Stimulated activated memory B cell treated with anti-CD40 and anti-IgM and Interleukin-4, amounts not matched to agents 10 μg/mL and 1 μg/mL and 100 μg/mL, for 72 hours (primary cell): ENCODE measurements at regions not wholly inside any gene's neighbourhood (a gene's known extent, or its start where the extent isn't known, plus 50 kb on each side); places are given as distances from the start of the nearest gene placed in this dataset.
"Not testable (repeated sequence)": the region's sequence is repeated elsewhere in the genome, so short reads cannot be mapped to it uniquely, and the experiment has no call there.

ENCODE experiments used
- ATAC-seq: fragments of 150-1000 bp; cut with Tn5 transposase; 2 replicates; pipeline ENCODE4 v1.10.0; 2021
- H3K27ac Mint-ChIP-seq: one replicate; pipeline ENCODE4 v1.8.0; 2022; ENCODE audit warnings: mild to moderate bottlenecking, mixed read lengths
- H3K27me3 Mint-ChIP-seq: one replicate; pipeline ENCODE4 v1.8.0; 2022; ENCODE audit warnings: mixed read lengths
- H3K36me3 Mint-ChIP-seq: one replicate; pipeline ENCODE4 v1.8.0; 2022; ENCODE audit warnings: mixed read lengths
- H3K4me1 Mint-ChIP-seq: one replicate; pipeline ENCODE4 v1.8.0; 2022; ENCODE audit warnings: mixed read lengths
- H3K4me3 Mint-ChIP-seq: one replicate; pipeline ENCODE4 v1.8.0; 2022; ENCODE audit warnings: mild to moderate bottlenecking, moderate library complexity, mixed read lengths
- H3K9me3 Mint-ChIP-seq: one replicate; pipeline ENCODE4 v1.8.0; 2022; ENCODE audit warnings: mixed read lengths

DNA sequence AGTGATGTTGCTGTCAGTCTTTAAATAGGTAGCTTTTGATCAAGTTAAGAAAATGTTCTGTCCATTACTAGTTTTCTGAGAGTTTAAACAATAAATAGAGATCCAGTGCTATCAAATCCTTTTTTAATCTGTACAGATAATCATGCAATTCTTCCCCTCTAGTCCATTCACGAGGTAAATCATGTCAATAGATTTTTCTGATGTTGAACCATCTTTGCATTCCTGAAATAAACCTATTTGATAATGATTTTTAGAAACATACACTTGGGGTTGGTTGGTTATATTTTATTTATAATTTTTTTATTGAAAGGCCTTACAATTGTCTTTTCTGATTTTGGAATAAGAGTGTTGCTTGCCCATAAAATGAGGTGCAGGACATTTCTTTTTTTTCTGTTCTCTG lies 95.0 kb downstream of the FAM53A start:
- Mint-ChIP-seq H3K9me3 (peaks cover 26% of the 10 kb centered on the region), H3K36me3 (peaks cover 10% of the 10 kb centered on the region), H3K27ac (no peak overlapping the region), H3K27me3 (no peaks in the 10 kb centered on the region), H3K4me1 (no peaks in the 10 kb centered on the region), H3K4me3 (no peak overlapping the region)
- ATAC-seq: no peak

DNA sequence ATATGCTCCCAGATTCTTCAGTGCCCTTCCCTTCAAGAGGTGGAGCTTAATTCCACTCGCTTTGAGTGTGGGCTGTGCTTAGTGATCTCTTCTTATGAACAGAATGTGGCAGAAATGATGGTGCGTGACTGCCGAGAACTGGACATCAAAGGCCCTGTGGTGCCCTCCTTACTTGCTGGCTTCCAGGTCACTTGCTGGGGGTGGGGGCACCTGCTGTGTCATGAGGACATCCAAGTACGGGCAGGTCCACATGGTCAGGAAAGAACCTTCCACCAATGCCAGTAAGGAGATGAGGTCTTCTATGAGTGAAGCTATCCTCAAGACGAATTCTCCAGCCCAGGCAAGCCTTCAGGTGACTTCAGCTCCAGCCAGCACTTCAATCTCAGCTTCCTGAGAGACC lies 95.8 kb downstream of the FAM53A start:
- Mint-ChIP-seq H3K4me1 (no peaks in the 10 kb centered on the region), H3K27ac (no peak overlapping the region), H3K27me3 (no peaks in the 10 kb centered on the region), H3K9me3 (peaks cover 26% of the 10 kb centered on the region), H3K36me3 (peaks cover 10% of the 10 kb centered on the region), H3K4me3 (no peak overlapping the region)
- ATAC-seq: no peak

DNA sequence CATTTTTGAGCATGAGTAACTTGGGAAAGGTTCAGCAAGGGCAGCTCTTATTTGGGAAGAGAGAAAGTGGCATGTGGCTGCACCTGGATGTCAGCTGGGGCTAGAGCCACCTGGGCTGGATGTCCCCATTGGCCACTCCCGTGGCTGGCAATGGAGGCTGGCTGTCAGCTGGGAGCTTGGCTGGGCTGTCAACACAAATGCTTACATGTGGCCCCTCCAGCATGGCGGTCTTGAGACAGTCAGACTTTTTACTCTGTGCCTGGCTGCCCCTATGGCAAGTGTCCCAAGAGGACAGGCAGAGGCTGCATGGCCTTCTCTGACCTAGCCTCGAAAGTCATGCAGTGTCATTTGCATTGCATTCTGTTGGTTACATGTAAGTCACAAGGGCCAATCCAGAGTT lies 99.6 kb downstream of the FAM53A start:
- H3K4me1 Mint-ChIP-seq: peaks cover 6% of the 10 kb centered on the region
- H3K27me3 Mint-ChIP-seq: no peaks in the 10 kb centered on the region
- H3K36me3 Mint-ChIP-seq: no peaks in the 10 kb centered on the region
- H3K27ac Mint-ChIP-seq: no peak overlapping the region
- no peak overlapping the region for H3K4me3 Mint-ChIP-seq
- H3K9me3 Mint-ChIP-seq: peaks cover 15% of the 10 kb centered on the region
- no peak for ATAC-seq

DNA sequence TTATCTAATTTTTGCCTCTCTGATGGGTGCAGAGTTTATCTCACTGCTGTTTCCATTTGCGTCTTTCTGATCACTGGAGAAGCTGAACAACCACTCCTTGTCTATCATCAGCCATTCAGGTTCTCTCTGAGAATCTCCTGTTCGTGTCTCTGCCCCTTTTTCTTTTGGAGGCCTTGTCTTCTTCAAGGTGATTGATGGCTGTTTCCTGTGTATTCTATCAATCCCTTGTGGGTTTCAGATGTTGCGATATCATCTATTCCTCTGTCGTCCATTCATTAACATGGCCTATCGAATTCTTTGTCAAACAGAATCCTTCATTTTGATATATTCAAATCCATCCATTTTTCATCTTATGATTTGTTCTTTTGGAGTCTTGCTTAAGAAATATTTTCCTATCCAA lies 100.3 kb downstream of the FAM53A start:
- no peak overlapping the region for H3K4me3 Mint-ChIP-seq
- H3K36me3 Mint-ChIP-seq: no peaks in the 10 kb centered on the region
- H3K27me3 Mint-ChIP-seq: no peaks in the 10 kb centered on the region
- H3K27ac Mint-ChIP-seq: no peak overlapping the region
- ATAC-seq: no peak
- peaks cover 13% of the 10 kb centered on the region for H3K9me3 Mint-ChIP-seq
- H3K4me1 Mint-ChIP-seq: peaks cover 6% of the 10 kb centered on the region

DNA sequence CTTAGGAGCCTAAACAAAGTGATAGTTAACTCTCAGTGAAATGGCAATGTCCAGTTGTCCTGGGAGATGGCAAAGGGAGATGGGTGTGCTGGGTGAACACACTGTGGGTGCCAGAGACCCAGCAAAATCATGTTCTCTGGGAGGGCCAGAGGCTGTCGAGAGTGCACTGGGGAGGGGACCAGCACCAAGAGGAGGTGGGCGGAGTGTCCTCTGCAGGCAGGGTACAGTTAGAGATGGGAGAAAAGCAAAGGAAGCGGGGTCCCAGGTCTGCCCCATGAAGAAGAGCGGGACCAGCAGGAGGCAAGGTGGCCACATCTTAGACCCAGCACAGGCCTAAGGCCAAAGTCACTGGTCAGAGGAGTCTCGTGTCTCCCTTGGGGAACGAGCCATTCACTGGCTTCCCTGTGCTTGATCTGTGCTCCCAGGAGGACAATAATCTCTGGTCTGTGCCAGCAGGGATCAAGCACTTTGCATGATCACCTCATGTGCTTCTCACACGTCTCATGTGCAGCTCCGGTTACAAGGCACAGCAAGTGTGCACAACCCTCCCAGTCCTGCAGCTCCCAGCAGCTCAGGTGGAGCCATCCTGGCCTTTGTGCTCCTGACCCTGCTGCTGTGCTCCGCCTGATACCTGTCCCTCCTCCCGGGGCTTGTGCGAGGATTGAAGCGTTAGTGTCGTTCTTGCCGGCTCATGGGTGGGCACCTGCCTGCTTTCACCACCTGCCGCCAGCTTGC lies 100.9 kb downstream of the FAM53A start:
- no peak overlapping the region for H3K4me3 Mint-ChIP-seq
- no peak overlapping the region for H3K27ac Mint-ChIP-seq
- no peaks in the 10 kb centered on the region for H3K27me3 Mint-ChIP-seq
- no peaks in the 10 kb centered on the region for H3K36me3 Mint-ChIP-seq
- peaks cover 6% of the 10 kb centered on the region for H3K9me3 Mint-ChIP-seq
- ATAC-seq: no peak
- peaks cover 6% of the 10 kb centered on the region for H3K4me1 Mint-ChIP-seq

DNA sequence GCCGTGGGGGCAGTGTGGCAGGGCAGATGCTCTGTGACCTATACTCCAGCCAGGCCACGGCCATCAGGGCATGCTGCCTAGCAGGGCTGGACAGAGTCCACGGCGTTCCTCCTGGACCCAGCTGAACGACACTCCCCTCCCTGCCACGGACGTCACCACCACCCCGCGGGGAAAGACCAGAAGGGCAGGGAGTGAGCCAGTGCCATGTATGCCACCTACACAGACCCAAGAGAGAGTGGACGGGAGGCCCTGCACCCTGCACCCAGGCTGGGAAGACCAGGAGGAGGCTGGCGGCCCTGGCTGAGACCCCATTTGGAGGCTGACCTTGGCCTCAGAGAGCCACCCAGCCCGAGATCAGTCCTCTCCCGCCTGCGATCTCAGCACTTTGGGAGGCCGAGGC lies 101.9 kb downstream of the FAM53A start:
- Mint-ChIP-seq H3K4me1 (peaks cover 6% of the 10 kb centered on the region), H3K4me3 (no peak overlapping the region), H3K27me3 (no peaks in the 10 kb centered on the region), H3K36me3 (no peaks in the 10 kb centered on the region), H3K9me3 (peaks cover 5% of the 10 kb centered on the region), H3K27ac (no peak overlapping the region)
- no peak for ATAC-seq

DNA sequence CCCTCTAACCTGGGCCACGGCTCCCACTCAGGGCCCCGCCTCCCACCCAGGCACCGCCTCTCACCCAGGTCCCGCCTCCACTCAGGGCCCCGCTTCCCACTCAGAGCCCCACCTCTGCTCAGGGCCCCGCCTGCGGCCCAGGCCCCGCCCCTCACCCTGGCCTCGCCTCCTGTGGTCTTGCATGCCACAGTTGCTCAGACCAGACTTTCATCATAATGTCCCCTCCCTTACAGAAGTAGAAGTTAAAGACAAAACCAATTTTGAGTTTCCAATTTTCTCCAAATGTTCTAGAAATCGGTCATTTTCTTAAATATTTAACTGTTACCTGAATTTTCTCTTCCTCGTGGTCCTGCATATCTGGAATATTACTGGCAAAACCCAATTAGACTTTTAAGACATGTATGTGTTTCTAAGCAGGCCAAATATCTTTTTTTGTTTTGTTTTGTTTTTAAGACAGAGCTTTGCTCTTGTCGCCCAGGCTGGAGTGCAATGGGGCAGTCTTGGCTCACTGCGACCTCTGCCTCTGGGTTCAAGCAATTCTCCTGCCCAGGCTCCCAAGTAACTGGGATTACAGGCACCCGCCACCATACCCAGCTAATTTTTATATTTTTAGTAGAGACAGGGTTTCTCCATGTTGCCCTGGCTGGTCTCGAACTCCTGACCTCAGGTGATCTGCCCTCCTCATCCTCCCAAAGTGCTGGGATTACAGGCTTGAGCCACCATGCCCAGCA lies 102.8 kb downstream of the FAM53A start:
- not testable (repeated sequence) for H3K27ac Mint-ChIP-seq, H3K4me1 Mint-ChIP-seq, H3K36me3 Mint-ChIP-seq, H3K27me3 Mint-ChIP-seq, H3K9me3 Mint-ChIP-seq
- ATAC-seq: peak; percentile 85
- H3K4me3 Mint-ChIP-seq: peak overlapping the region; percentile 50

DNA sequence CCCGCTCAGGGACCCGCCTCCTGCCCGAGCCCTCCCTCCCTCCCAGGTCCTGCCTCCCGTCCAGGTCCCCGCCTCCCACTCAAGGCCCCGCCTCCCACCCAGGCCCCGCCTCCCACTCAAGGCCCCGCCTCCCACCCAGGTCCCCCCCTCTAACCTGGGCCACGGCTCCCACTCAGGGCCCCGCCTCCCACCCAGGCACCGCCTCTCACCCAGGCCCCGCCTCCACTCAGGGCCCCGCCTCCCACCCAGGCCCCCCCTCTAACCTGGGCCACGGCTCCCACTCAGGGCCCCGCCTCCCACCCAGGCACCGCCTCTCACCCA lies 103.5 kb downstream of the FAM53A start:
- H3K4me1 Mint-ChIP-seq, H3K27ac Mint-ChIP-seq, H3K36me3 Mint-ChIP-seq, H3K27me3 Mint-ChIP-seq, ATAC-seq, H3K4me3 Mint-ChIP-seq, H3K9me3 Mint-ChIP-seq: not testable (repeated sequence)

DNA sequence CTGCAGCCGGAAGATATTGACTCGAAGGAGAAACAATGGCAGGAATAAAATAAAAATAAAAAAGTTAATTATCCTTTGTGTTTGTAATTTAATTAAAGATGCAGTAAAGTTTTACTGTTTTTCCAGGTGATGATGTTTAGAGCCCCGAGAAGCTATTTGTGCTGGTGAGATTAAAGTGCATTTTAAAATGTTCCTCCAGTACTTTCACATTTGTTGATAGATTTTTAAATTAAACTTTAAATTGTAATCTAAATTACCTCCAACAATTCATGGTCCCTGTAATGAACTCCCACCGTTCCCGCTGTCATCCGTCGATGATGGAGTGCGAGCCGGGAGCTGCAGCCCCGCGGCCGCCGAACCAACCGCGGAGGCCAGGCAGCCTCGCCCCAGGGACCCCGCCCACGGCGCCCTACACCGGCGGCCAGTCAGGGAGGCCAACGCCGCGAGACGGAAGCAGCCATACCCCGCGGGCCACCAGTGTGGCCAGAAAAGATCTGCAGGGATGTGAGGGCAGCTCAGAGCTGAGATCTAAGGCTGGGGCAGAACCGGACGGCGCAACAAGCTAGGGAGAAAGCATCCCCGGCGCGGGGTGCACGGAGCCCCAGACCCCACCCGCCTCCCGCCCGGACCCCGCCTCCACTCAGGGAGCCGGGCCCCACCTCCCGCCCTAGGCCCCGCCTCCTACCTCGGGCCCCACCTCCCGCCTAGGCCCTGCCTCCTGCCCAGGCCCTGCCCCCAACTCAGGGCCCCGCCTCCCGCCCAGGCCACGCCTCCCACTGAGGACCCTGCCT lies 104.0 kb downstream of the FAM53A start:
- peak overlapping the region; percentile 82 for H3K4me3 Mint-ChIP-seq
- peaks cover 6% of the 10 kb centered on the region for H3K4me1 Mint-ChIP-seq
- no peaks in the 10 kb centered on the region for H3K9me3 Mint-ChIP-seq
- ATAC-seq: peak; percentile 85
- no peaks in the 10 kb centered on the region for H3K36me3 Mint-ChIP-seq
- H3K27ac Mint-ChIP-seq: peak overlapping the region; percentile 59
- no peaks in the 10 kb centered on the region for H3K27me3 Mint-ChIP-seq

DNA sequence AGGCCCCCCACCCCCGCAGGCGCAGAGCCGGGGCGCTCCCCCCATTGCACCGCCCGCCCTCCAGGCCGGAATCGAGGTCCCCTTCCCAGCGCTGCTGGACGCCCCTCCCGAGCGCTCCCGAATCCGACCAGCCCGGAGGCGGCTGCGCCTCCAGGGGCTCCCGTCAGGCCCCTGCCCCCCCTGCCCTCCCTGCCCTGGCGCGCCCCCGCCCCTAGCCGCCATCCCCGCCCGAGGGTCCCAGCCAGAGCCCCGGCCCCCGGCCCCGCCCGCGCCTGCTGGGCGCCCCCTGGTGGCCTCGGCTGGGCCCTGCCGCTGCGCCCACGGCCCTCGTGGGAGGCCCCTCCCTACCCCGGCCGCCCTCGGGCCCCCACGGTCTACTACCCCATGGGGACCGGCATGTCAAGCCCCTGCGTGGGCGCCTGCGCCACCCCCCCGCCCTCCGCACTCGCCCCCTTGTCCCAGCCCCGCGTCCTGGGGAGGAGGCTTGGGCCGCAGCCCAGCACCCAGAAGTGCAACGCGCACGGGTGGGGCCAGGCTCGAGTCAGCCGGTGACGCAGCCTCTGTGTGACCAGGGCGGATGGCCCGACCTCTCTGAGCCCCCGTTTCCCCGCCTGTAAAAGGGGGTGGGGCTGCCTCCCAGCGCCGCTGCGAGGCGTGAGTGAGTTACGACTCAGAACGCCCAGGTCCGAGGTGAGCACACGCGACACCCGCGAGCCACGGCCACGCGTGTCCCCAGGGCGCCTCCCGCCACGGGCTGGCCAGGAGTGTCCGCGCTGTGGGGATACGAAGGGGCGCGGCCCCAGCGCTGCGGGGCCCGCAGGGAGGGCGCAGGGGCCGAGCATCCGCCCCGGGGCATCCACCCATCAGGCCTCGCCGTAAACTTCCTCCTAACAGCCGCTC lies 104.9 kb downstream of the FAM53A start:
- peak overlapping the region; percentile 82 for H3K4me3 Mint-ChIP-seq
- no peaks in the 10 kb centered on the region for H3K27me3 Mint-ChIP-seq
- peak overlapping the region; percentile 59 for H3K27ac Mint-ChIP-seq
- ATAC-seq: peak; percentile 66
- peaks cover 6% of the 10 kb centered on the region for H3K4me1 Mint-ChIP-seq
- no peaks in the 10 kb centered on the region for H3K9me3 Mint-ChIP-seq
- H3K36me3 Mint-ChIP-seq: no peaks in the 10 kb centered on the region

DNA sequence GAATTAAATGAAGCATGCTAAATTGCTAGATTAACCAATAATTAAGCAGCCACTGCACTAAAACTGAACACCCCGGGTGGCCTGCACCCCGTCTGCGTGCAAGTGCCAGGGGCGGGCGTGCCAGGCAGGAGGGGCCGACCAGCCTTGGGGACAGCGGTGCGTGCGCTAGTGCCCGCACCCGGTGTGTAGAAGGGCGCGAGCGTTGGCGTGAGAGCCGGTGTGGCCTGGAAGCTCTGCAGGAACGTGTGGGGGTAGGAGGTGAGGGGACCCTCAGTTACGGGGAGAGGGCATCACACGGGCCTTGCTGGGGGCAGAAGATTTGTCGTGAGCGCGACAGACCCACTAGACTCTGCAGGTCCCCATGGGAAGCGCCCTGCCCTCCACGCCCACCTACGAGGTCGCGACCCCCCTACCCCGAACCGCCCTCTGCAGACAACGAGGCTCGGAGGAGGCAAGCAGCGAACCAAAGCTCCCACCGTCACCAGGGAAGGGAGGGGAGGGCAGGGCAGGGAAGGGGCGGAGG lies 105.8 kb downstream of the FAM53A start:
- Mint-ChIP-seq H3K27ac (no peak overlapping the region), H3K4me3 (peak overlapping the region; percentile 75), H3K36me3 (no peaks in the 10 kb centered on the region), H3K9me3 (peaks cover 4% of the 10 kb centered on the region), H3K4me1 (peaks cover 6% of the 10 kb centered on the region), H3K27me3 (no peaks in the 10 kb centered on the region)
- ATAC-seq: no peak

DNA sequence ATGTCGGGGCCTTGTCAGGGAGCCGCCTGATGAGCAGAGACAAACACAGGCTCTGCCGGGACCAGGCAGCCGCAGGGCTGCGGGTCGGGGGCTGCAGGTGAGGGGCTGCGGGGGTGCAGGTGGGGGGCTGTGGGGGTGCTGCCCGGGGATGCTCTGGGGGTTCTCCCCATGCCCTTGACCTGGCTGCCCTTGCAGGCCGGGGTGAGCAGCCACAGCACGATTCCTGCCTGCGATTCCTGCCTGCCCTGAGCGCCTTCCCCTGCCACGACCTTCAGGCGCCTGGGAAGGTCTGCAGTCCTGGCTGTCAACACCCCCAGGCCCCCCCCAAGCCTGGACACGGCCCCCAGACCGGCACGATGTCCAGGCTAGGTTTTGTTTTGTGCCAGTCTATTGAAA lies 106.3 kb downstream of the FAM53A start:
- ATAC-seq: no peak
- H3K9me3 Mint-ChIP-seq: peaks cover 7% of the 10 kb centered on the region
- H3K27ac Mint-ChIP-seq: no peak overlapping the region
- no peak overlapping the region for H3K4me3 Mint-ChIP-seq
- H3K4me1 Mint-ChIP-seq: peaks cover 6% of the 10 kb centered on the region
- no peaks in the 10 kb centered on the region for H3K27me3 Mint-ChIP-seq
- H3K36me3 Mint-ChIP-seq: no peaks in the 10 kb centered on the region

DNA sequence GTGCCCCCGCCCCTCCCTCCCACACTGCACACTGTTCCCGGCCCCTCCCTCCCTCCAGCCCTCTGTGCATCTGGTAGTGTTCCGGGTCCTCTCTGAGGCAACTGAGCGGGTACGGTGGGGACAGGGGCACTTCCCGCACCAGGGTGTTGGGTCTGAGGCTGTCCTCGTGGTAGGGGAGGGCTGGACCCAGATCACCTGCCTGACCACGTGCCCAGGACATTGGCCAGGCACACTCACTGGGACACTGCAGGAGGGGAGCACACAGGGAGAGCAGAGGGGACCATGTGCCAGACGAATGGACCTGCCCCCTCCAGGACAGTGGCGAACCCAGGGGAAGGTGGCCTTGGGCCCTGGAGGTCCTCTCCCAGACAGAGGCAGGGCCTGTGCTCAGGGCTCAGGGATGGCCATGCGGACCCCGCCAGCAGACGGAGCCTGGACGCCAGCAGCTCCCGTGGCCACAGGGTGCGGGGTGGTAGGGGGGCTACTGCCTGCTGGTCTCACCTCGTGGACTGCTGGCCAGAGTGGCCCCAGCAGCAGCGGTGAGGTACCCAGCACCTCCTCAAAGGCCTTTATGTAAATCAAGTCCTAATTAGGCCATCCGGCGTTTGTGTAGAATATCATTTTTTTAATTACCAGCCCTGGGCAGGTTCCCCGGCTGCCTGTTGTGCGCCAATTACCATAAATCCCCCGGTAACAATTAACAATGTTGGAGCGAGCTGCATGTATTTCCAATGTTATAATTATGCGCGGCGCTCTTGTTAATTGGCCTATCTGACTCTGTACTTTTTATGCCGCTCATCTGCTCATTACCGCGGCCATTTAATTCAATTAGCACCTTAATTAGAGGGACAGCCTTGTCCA lies 106.9 kb downstream of the FAM53A start:
- no peak for ATAC-seq
- no peak overlapping the region for H3K27ac Mint-ChIP-seq
- no peaks in the 10 kb centered on the region for H3K27me3 Mint-ChIP-seq

DNA sequence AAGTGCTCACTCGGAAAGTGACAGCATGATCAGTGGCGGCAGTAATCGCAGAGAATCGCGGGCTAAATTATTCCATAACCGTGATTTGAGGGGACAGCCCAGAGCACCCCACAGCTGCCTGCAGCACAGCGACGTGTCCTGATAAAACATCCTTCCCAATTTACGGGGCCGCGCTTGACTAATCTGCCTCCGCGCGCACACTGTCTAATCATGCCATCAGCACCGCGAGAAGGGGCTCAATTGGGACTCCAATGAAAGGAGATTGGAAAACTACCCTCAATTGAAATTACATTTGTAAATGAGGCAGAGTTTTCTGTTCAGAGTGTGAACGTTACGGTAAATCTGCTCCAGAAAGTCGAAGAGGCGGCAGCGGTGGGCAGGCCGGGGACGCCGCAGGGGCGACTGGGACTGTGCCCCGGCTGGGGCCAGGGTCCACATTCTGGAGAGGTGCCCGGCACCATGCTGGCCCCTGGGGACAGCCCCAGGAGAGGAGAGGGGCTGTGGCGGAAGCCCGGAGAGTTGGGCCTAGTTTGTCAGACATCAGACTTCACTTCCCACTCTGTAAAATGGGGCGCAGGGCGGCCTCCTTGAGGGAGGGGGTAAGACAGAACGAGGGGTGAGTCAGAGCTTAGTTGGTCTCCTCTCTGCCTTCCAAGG lies 107.7 kb downstream of the FAM53A start:
- H3K4me3 Mint-ChIP-seq: no peak overlapping the region
- H3K27me3 Mint-ChIP-seq: no peaks in the 10 kb centered on the region
- no peaks in the 10 kb centered on the region for H3K36me3 Mint-ChIP-seq
- H3K27ac Mint-ChIP-seq: no peak overlapping the region
- ATAC-seq: no peak
- H3K4me1 Mint-ChIP-seq: peaks cover 4% of the 10 kb centered on the region
- H3K9me3 Mint-ChIP-seq: peaks cover 8% of the 10 kb centered on the region

More for the DNA sequence above, 106.9 kb downstream of the FAM53A start:
- peaks cover 8% of the 10 kb centered on the region for H3K9me3 Mint-ChIP-seq
- H3K4me3 Mint-ChIP-seq: no peak overlapping the region
- H3K36me3 Mint-ChIP-seq: no peaks in the 10 kb centered on the region
- H3K4me1 Mint-ChIP-seq: peaks cover 6% of the 10 kb centered on the region
